AML-193 (cell line): ENCODE measurements at regions not wholly inside any gene's neighbourhood (a gene's known extent, or its start where the extent isn't known, plus 50 kb on each side); places are given as distances from the start of the nearest gene placed in this dataset.
"Not testable (repeated sequence)": the region's sequence is repeated elsewhere in the genome, so short reads cannot be mapped to it uniquely, and the experiment has no call there.

ENCODE experiments used
- DNase-seq, 2 experiments: peaks; one replicate each; lab custom pipeline; 2025; lab: John Stamatoyannopoulos, UW

- no peak for DNase-seq
Observed at GRCh38 chr13:65597839-65598818, 1632.0 kb downstream of the PCDH9 start.

DNA sequence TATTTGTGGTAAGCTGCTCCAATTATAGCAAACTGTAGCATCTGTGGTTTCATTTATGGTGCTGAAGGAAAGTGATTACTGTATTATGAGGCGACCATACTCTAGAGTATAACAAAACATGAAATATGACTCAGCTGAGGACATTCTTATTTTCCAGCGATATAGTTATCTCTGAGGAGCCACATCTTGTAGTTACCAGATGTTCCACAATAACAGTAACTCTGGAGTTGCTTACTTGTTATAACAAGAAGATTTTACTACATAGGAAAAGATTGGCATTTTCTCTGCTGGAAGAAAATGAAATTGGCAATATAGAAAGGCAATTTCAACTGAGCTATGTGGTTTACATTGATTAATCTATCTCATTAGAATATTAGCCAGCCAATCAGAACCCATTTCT is 1634.2 kb downstream of the PCDH9 start:
- no peak for DNase-seq

DNA sequence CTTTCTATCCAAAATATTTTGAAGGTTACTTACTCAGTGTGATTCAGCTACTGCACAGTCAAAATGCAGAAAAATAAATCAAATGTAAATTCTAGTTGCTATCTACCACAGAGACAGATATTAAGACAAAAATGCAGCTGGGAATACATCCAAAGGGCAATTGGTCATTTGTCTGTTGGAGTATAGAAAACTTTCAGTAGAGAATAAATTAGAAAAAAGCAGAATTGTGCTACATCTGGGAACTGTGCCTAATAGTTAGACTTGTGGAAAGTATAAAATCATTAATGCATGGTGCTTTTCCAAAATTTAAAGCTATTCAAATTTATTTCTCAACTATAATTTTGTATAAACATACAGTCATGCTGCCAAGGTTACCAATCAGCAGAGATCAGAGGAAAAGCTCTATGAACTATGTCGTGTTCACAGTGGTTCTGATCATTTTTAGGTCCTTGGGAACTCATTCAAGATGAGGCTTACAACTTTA is 1635.8 kb downstream of the PCDH9 start:
- DNase-seq, result no peak

- no peak for DNase-seq
Observed at GRCh38 chr13:65593298-65593874, 1636.8 kb downstream of the PCDH9 start.

DNA sequence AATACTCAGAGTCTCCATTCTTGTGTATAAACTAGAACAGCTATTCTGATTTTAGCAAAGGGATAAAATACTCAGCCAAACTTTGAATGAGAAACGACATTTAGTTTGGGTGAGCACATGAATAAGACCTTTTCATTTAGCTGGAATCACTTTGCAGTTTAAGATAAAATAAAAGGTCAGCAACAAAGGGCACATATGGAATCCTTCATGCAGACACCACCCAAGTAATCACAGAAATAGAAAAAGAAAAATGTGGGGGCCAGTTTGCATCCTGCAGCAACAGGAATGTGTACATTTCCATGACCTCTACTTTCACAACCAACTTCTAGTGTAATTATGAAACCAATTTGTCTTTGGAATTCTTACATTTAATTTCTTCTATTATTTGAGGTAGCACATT is 1637.4 kb downstream of the PCDH9 start:
- no peak for DNase-seq

GRCh38 chr13:65585346-65585745 is 1644.8 kb downstream of the PCDH9 start:
- DNase-seq, result no peak

DNA sequence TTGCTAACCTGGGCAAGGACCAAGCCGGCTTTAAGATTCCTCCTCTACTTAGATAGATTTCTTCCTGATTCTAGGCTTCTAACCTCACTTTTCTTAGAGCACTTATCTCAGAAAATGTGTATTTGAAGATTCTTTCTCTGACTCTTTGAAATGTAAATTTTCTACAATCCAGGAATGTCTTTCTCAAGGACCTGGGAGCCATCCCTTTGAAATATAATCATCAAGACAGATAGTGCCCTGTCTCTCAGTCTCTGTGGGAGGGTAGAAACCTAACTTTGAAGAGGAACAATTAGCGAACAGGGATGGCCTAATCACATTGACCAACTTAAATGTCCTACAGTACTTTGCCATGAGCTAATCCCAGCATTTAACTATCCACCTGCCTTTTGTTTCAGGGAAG is 1646.0 kb downstream of the PCDH9 start:
- no peak for DNase-seq

DNA sequence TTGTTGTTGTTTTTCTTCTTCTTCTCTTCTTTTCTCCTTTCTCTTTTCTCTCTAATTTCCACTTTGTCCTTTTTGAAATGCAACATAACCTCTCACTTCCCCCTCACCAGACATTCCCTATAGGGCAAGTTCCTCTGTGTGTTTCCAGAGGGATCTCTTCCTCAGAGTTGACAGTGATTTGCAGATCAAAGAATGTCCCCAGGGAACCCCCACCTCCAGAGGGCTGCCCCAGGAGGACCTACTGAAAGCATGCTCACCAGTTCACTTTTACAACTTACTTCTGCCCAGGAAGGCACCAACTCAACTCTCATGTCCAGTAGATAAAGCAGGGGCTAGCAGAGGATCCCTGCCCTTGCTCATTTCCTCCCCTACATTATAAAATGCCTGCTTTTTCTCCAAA is 1648.0 kb downstream of the PCDH9 start:
- DNase-seq, result no peak

DNA sequence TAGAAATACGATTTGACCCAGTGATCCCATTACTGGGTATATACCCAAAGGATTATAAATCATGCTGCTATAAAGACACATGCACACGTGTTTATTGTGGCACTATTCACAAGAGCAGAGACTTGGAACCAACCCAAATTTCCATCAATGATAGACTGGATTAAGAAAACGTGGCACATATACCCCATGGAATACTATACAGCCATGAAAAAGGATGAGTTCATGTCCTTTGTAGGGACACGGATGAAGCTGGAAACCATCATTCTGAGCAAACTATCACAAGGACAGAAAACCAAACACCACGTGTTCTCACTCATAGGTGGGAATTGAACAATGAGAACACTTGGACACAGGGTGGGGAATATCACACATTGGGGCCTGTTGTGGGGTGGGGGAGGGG is 1665.6 kb downstream of the PCDH9 start:
- DNase-seq, result not testable (repeated sequence)

GRCh38 chr13:65562305-65562704 is 1667.8 kb downstream of the PCDH9 start:
- DNase-seq, result no peak

DNA sequence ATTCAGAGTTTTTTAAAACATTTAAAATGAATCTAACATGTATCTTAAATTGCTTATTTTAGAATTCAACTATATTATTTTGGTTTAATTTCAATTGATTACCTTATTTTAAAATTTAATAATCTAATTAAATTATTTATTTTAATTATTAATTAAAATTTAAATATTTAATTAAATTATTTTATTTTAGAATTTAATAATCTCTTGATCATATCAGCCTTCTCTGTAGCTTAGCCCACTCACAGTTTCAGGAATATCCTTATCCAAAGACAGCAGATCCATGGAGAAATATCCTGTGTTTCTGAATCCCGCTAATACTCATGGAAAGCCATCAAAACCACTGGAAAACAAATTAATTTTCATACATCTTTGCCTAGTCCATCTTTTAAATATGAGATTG is 1669.2 kb downstream of the PCDH9 start:
- DNase-seq, result no peak

GRCh38 chr13:65555962-65556361 is 1674.2 kb downstream of the PCDH9 start:
- DNase-seq, result no peak

- DNase-seq, result no peak
Observed at GRCh38 chr13:65553096-65553727, 1676.9 kb downstream of the PCDH9 start.

- no peak for DNase-seq
Observed at GRCh38 chr13:65551208-65551607, 1678.9 kb downstream of the PCDH9 start.

GRCh38 chr13:65540175-65540574 is 1690.0 kb downstream of the PCDH9 start:
- DNase-seq, result no peak

DNA sequence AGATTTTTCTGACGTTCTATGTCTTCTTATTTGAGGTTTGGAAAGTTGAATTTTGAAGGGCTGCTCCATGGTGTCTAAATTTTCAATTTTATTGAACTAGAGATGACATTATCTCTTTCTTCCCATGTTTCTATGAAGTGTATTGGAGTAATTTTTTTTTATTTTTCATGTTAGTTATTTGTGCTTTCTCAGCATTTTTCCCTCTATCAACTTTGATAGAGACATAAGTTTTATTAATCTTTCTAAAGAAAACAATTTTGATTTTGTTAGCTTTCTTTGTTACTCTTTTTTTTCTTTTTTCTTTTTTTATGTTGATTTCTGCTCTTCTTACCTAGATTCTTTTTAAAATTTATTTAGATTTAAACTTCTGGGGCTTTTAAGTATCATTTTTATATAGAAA is 1694.8 kb downstream of the PCDH9 start:
- no peak for DNase-seq

DNA sequence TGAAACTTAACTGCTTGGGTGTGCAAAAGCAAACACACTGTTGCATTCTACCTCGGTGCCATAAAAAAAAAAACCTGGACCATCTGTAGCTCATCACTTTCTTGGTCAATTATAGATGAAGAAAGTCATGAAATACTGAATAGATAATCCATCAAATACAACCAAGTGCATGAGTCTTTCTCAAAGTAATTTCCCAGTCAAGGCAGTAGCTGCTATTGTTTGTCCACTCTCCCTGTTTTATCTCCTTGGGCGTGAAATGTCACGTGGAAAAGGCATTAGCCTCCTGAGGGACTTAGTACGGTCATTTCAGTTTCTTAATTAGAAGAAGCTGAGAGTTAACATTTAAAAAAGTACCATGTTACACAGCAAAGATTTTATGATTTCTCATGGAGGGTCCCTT is 1697.9 kb downstream of the PCDH9 start:
- DNase-seq, result no peak

DNA sequence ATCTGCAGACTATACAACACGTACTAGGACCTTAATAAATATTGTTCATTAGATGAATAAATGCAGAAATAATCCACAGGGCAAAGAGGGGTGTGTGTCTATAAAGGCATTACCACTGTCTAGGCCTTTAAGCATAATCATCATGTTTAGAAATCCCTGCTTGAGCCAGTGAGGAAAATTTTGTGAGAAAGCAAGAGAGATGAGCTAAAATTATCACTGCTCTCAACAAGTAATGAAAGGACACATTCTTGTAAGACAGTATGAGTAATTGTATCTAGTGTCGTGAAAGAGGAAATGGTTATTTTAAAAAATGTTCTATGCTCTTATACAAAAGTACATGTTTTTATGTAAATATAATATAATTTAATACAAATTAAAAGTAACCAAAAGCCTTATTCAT is 1699.4 kb downstream of the PCDH9 start:
- no peak for DNase-seq

DNA sequence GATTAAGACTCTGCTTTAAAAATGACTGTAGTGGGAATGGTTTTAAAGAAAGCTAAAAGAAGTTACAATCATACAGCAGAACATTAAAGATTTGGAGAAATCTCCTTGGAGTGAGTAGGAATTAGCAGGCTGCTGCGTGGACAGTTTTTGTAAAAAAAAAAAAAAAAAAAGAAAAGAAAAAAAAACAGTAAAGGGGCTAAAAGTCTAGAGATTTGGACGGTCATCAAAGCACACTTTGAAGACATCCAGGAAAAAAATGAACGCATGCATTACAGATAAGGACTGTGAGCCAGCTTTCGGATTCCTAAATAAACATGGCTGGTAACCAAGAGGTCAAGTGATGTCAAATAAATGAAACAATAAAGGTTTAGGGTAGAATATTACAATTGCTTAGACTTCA is 1700.6 kb downstream of the PCDH9 start:
- no peak for DNase-seq

DNA sequence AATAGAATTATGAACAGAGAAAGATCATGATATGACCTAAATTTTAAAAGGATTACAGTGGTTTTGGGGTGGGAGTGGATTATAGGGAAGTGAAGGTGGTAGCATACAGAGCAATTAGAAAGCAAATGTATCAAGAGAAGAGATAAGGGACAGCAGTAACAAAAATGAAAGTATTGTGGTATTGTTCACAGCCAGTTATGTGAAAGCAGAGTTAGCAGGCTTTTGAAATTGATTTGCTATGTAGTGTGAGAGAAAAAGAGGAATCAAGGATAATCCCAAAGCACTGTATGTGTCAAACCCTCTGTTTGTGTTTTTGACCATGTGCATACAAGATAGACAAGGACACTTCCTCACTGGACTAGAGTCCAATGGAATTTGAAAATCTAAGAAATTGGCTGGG is 1721.4 kb downstream of the PCDH9 start:
- no peak for DNase-seq

DNA sequence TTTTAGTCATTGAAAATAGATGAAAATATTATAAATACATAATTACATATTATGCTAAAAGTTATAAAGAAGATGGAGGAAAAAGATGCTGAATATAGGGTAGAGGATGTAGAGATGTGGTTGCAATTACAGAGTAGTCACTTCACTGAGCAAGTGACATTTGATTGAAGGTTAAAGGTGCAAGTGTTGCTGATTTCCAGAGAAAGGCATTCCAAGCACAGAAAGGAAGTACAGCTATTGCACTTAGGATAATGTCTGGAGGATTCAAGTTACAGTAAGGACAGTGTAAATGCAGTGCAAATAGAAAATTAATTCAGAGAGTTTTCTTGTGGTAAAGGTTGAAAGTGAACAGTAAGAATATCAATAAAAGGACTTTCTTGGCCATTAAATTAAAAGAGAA is 1721.8 kb downstream of the PCDH9 start:
- no peak for DNase-seq

GRCh38 chr13:65505941-65506340 is 1724.2 kb downstream of the PCDH9 start:
- DNase-seq, result no peak

- DNase-seq, result no peak
Observed at GRCh38 chr13:65504213-65504612, 1725.9 kb downstream of the PCDH9 start.
